Hematopoietic multipotent progenitor cell treated with erythropoietin and hydrocortisone succinate and interleukin-3 and kit ligand, for 17 days (in vitro differentiated cells): ENCODE measurements at regions not wholly inside any gene's neighbourhood (a gene's known extent, or its start where the extent isn't known, plus 50 kb on each side); places are given as distances from the start of the nearest gene placed in this dataset.

Experiments
- DNase-seq: peaks from one replicate; pipeline ENCODE4 v3.0.0-alpha.2; 2015; ENCODE audit warnings: low spot score

GRCh38 chr3:178260887-178261565, 275.2 kb upstream of the KCNMB2 start:
- peak; percentile 17 for DNase-seq

- no peak for DNase-seq
These were observed 272.9 kb upstream of the KCNMB2 start for GRCh38 chr3:178263236-178263916.

DNA sequence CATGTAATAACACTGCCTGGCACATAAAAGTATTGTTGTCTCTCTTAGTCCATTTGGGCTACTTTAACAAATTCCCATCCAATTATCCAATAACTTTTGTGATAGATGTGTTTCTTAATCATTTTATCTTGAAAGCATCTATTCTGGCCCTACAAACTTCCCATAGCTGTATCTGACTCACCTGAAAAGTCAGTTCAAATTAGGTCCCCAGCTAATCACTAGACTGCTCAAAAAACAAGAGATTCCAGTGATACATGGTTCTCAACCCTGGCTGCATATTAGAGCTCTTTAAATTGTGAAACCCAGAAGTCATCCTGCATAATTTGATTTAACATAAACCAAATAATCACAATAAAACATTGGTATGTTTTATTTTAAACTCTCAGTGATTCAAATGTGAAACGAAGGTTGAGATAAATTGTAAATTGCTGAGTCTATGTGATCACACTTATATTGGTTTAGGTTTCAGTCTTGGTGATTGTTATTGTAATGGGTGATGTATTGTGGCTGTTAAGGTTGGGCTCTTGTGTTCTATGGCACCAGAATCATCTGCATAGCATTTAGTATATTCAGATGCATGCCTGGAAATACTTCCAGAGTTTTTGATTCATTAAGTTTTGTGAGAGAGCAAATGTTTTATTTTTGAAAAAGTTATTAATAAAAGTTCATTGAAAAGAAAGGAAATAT, 268.9 kb upstream of the KCNMB2 start:
- no peak for DNase-seq

- no peak for DNase-seq
These were observed 265.4 kb upstream of the KCNMB2 start for GRCh38 chr3:178270838-178271237.

DNA sequence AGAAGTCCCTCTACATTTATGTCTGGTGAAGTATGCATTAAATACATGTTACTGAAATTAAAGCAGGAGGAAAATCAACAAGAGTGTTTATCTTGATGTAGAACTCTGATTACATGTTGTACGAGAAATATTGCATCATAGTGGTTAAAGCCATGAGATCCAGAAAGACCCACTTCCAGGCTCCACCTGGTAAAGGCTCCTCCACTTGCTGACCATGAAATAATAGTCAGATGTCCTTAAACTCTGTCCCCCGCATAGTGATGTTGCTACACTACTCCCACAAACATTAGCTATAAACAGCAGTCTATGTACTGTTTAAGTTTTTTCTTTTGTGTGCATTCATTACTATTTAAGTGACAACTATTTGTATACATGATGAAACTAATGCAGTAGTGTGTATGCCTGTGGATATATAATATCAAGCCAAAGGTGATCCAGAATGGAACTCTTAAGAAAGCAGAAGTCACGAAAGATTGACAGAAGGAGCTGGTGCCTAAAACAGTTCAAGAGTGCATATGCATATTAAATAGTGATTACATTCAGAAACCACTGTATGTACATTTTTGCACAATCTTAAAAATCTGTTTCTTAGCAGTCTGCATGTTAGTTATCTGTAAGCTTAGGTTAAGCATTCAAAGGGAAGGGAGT, 264.4 kb upstream of the KCNMB2 start:
- DNase-seq: no peak

DNA sequence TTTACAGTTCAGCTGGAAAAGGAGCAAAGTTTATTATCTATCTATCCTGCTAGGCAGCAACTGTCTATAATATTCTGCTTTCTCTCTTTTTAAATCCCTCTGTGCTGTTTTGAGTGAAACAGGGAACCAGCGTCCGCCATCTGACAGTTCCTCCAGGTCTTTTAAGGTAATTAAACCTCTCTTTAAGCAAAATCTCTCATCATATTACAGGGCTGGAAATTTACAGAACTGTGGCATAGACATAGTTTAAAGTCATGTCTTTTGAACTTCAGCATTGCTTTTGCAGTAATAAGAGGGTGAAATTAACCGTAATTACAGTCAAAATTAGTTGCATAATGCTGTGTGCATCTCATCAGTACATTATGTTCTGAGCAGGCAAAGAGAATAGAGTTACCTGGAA, 263.4 kb upstream of the KCNMB2 start:
- DNase-seq: no peak

DNA sequence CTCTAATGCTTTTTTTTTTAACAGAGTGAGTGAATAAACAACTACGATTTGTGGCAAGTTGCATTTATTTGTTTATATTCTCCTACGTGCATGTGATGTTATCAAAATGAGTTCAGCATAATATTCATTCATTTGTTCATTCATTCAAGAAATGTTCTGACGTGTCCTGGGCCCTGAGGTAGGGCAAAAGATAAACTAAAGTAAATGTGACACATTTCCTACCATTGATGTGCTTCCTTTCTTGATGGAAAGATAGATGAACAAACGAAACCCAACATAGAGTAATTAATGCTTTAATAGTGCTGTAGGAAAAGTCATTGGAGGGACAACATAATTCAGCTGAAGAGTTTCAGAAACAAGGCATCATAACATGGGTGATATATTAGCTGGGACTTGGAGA, 261.5 kb upstream of the KCNMB2 start:
- DNase-seq: no peak

DNA sequence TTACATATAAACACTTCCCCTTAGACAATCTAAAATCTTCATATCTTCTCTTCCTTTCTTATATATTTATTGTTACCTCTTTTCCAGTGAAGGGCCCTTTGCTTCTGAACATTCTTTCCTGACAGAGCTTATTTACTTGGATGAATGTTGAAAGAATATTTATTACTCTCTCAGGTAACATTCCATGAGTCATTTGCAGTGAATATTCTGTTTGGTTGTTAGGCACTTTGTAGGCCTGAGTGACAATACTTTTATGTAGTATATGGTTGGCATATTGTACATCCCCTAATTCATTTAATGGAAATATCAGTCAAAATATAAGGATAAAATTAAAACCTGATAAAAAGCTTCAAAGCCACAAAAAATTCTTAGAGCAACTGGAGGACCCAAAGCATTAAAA, 260.9 kb upstream of the KCNMB2 start:
- no peak for DNase-seq

- no peak for DNase-seq
These were observed 260.4 kb upstream of the KCNMB2 start for GRCh38 chr3:178275793-178276192.

DNA sequence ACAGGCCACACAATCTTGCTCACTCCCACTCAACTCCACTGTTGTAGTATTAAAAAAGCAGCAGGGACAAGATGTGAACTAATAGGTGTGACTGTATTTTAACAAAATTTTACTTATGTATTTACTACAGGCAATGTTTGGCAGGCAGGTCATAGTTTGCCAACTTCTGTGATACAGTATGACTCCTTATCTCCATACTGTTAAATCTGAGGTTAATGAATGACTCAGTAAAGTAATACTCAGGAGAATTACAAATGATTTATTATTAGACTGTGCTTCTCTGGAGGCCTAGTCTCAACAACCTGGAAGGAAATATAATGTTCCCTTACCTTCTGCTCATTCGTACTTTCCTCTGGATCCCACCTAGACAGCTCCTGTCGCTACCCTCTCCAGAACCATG, 258.6 kb upstream of the KCNMB2 start:
- no peak for DNase-seq

DNA sequence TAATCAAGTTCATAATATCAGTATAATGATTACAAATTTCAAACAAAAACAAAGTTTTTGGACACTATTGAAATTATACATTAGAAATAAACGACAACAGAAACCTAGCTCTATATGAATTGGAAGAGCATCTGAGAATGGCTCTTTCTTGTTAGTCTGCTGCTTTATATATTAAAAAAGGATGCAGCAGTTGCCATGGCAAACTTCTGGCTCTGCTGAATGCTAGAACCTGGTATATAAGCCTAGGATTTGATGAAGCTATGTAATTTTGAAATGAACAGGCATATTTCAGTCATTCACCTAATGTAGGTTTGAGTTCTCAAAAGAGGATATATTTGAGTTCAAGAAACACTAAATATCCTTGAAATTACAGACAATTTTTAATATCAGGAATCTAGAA, 252.7 kb upstream of the KCNMB2 start:
- no peak for DNase-seq

GRCh38 chr3:178284181-178284580, 252.1 kb upstream of the KCNMB2 start:
- no peak for DNase-seq

DNA sequence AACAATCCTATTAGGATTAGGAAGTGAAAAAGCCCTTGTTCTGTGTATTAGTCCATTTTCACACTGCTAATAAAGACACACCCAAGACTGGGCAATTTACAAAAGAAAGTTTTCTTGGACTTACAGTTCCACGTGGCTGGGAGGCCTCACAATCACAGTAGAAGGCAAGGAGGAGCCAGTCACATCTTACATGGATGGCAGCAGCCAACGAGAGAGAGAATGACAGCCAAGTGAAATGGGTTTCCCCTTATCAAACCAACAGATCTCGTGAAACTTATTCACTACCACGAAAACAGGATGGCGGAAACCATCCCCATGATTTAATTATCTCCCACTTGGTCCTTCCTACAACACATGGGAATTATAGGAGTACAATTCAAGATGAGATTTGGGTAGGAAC, 248.2 kb upstream of the KCNMB2 start:
- DNase-seq: no peak

- no peak for DNase-seq
These were observed 246.6 kb upstream of the KCNMB2 start for GRCh38 chr3:178289544-178290160.

DNA sequence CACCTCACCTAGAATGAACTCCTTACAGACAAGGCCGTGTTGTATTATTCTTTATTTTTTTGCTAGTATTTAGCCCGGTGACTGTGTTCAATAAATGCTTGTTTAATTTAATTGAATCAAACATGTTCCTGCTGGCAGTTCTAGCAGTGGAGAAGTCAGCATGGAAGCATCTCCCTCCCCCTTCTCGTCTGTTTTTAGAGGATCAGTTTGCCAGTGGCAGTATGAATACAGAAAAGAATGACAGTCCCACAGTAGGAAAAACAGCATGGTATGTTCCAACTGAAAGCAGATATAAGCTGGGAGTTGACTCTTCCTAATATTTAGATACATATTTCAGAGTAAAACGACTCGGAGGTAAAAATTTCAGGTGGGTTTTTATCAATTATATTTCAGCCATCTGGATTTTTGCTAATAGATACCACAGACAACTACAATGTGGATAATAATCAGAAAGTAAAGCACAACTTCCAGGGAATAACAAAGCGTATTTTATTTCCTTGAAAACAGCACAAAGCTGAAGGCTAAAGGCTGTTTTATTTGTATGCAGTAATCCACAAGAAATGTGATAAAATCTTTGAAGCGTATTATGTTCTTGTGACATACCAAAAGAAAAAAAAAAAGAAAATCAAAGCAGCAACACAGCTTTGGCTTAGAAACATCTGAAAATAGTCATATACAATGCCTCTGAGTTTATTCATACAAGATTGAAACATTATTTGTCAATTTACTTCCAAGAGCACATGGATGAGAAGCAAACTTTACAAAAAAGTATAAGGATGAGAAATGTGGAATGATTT, 244.5 kb upstream of the KCNMB2 start:
- no peak for DNase-seq

GRCh38 chr3:178295292-178295912, 240.8 kb upstream of the KCNMB2 start:
- DNase-seq: no peak

DNA sequence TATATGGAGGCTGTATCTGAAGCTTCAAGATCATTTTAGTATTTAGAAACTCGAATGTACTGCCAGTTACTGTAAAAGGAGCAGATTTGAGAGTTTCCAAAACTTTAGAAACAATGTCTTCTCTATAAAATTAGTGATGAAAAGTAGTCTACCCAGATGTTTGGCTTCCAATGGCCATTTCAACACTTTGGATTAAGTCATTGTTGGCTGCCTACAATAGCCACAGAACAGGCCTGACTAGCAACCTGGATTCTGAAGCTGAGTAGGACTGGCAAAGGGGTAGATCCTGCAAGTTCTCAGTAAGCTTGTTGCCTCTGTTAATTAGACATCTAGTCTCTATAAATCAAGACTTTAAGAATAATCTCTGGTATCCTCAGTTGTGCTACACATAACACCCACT, 239.0 kb upstream of the KCNMB2 start:
- no peak for DNase-seq

DNA sequence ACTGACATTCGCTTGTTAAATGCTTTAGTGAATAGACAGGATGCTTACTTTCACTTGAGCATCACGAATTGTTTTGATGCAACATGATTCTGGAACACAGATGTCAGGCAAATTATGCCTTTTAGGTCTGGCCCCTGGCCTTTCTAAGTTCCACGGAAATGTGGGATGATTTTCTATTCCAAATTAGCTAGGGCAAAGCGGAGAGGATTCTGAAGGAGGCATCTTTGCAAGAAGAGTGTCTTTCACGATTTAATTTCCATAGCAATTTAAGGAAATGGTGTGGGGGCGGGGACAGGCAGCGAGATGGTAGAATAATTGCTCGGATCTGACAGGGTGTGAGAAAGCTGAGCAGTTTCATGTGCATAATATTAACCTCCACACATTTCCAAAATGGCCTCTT, 238.5 kb upstream of the KCNMB2 start:
- DNase-seq: no peak

DNA sequence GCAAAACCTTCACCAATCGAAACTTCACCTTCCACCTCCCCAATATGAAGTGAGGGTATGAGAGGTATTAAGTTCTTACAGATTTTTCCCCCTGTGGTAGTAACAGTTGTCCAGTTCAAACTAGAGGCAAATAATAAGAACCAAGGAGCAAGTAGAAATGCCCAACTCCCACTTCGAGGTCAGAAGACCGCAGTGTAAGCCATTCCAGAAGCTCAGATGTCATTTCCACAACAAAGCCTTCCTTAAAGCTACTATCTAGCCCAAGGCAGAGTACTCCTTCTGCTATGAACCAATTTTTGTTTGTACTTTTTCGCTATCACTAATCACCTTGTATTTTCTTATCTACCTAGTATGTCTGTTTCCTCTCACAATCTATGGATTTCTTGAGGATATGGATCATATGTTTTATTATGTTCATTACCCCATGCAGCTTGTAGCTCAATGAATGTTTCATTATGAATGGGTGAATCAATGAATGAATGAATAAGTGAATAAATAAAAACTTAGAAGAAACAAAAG, 235.7 kb upstream of the KCNMB2 start:
- DNase-seq: no peak

DNA sequence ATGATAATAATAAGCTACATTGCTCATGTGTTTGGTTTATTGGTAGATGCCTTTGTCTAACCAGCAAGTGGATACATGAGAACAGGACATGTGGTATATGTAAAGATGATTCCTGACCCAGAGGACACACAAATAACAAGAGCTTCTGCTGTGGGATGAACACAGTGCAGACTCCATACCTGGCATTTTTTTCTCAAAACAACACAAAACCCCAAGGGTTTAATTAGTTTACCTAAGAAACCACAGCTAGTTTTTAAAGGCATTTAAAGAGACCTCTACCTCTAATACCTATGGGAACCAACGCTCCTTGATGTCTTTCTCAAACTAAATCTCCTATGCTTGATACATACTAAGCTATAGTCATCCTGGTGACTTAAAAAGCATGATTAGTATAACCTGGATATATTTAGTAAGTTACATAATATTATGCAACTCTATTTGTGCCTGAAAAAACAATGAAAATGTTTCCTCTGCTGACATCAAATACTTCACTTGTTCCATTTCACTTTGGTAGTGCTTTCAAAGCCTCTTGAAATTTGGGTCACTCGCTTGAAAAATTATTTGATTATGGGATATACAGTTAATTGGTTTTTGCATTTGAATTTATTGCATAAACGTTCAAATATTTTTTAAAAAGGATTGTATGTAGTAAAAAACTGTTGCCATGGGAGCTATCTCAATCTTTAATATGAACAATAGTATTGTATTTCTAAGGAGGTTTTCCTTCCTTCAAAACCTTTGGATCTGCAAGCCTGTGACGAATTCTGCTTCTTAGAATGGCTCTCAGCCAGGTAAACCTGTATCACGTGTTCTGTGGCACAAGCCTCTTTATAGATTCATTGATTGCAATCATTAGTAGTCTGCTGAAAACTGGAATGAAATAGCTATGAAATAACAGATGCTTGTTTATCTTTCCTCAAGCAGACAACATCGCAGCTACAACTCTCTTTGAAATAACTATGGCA, 233.0 kb upstream of the KCNMB2 start:
- DNase-seq: no peak
